ENCODE measurements at regions not wholly inside any gene's neighbourhood (a gene's known extent, or its start where the extent isn't known, plus 50 kb on each side); places are given as distances from the start of the nearest gene placed in this dataset.

GRCh38 chr11:119856681-119857485, 127.9 kb upstream of the NECTIN1 start:
- DNase-seq (no peak), ATAC-seq (ENCODE audit: low read depth) (no peak)
- H3K4me2 ChIP-seq (ENCODE audit: low read depth, low read length) = no peak overlapping the region
- H3K4me3 ChIP-seq (ENCODE audit: insufficient read depth, low read depth, low read length) = no peak overlapping the region
- H4K8ac ChIP-seq (ENCODE audit: low read depth in 2 of 2, low read length in 2 of 2) = no peak overlapping the region
- H3K27ac ChIP-seq (ENCODE audit: insufficient read depth, low read length) = no peak overlapping the region
- no TSS peak for BruUV-seq (replicated peaks)
- 46% methylated on average over 3 of the region's 10 CpGs; no CpG with 5 or more reads in 1 of the 2 experiments for WGBS, 2 experiments (ENCODE audit: extremely low coverage in 2 of 2, insufficient read length in 1 of 2)
- no peak overlapping the region for H2AK9ac ChIP-seq (replicated peaks; ENCODE audit: low read depth, low read length, poor library complexity)
- H3K79me1 ChIP-seq (ENCODE audit: low read depth in 1 of 2, low read length in 2 of 2) = no peaks in the 10 kb centered on the region
- no peak overlapping the region for H2BK5ac ChIP-seq (ENCODE audit: low read depth, low read length, poor library complexity, severe bottlenecking)
- H2BK15ac ChIP-seq (ENCODE audit: low read depth, low read length) = no peak overlapping the region
- H2AFZ ChIP-seq (replicated peaks; ENCODE audit: low read length, poor library complexity) = no peak overlapping the region
- no peak overlapping the region for H3K56ac ChIP-seq (ENCODE audit: extremely low read depth, insufficient read depth, low read length)
- no peak overlapping the region for H2BK20ac ChIP-seq (ENCODE audit: low read depth, low read length)
- peaks cover 28% of the 10 kb centered on the region; the same call in 1 of the 2 replicates for H3K27me3 ChIP-seq (ENCODE audit: control insufficient read depth, insufficient read depth, low read length)
- in situ Hi-C loops (cut with MboI; ENCODE audit: low sequenced_read_pairs) = no loop called here
- no peak overlapping the region for H4K5ac ChIP-seq (ENCODE audit: low read depth, low read length)
- H3K9me1 ChIP-seq (ENCODE audit: insufficient read depth, low read length) = no peaks in the 10 kb centered on the region
- H4K91ac ChIP-seq (ENCODE audit: insufficient read depth, low read depth, low read length) = no peak overlapping the region
- intact Hi-C loops (cut with micrococcal nuclease) = no loop called here
- no peaks in the 10 kb centered on the region for H3K36me3 ChIP-seq (ENCODE audit: control insufficient read depth, insufficient read depth, low read length)
- no peak overlapping the region for H3K4ac ChIP-seq (ENCODE audit: low read depth, low read length)
- no peaks in the 10 kb centered on the region for H3K9me3 ChIP-seq (ENCODE audit: control insufficient read depth, insufficient read depth, low read length)
- no peak overlapping the region for H3K14ac ChIP-seq (replicated peaks; ENCODE audit: low read depth, low read length)
- TF ChIP-seq, protein P1, sequence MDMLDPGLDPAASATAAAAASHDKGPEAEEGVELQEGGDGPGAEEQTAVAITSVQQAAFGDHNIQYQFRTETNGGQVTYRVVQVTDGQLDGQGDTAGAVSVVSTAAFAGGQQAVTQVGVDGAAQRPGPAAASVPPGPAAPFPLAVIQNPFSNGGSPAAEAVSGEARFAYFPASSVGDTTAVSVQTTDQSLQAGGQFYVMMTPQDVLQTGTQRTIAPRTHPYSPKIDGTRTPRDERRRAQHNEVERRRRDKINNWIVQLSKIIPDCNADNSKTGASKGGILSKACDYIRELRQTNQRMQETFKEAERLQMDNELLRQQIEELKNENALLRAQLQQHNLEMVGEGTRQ (IDR thresholded peaks at IDR 0.05; ENCODE audit: low read depth, low read length) = no peak
- TF ChIP-seq POLR2A (IDR thresholded peaks at IDR 0.05; ENCODE audit: low read depth, low read length) (no peak), BHLHE40 (IDR thresholded peaks at IDR 0.05; ENCODE audit: low read depth, low read length) (no peak), MAFK (IDR thresholded peaks at IDR 0.05; ENCODE audit: low read depth, low read length) (no peak), RAD21 (IDR thresholded peaks at IDR 0.05; ENCODE audit: low read length) (no peak), MAZ (IDR thresholded peaks at IDR 0.05; ENCODE audit: borderline replicate concordance, low read depth, low read length) (no peak), RCOR1 (IDR thresholded peaks at IDR 0.05; ENCODE audit: insufficient replicate concordance, low read length) (no peak)
- ChIA-PET POLR2A (ENCODE audit: unreplicated experiment) (no interaction called here), CTCF (no interaction called here)
- H2AK5ac ChIP-seq (ENCODE audit: low read depth, low read length) = no peak overlapping the region
- no peaks in the 10 kb centered on the region for H3K4me1 ChIP-seq (ENCODE audit: control insufficient read depth, insufficient read depth, low read length)
- H2BK120ac ChIP-seq (ENCODE audit: low read depth, low read length) = no peak overlapping the region
- H3K23ac ChIP-seq (ENCODE audit: low read depth, low read length) = no peak overlapping the region
- dilution Hi-C loops (cut with HindIII; ENCODE audit: low sequenced_read_pairs, unreplicated experiment) = no loop called here
- H3K9ac ChIP-seq (ENCODE audit: low read depth, low read length) = no peak overlapping the region
- no peaks in the 10 kb centered on the region for H4K20me1 ChIP-seq (ENCODE audit: insufficient read depth, low read length)
- H3K18ac ChIP-seq (ENCODE audit: low read depth, low read length) = no peak overlapping the region

All from IMR-90 (cell line).